ENCODE measurements at regions not wholly inside any gene's neighbourhood (a gene's known extent, or its start where the extent isn't known, plus 50 kb on each side); places are given as distances from the start of the nearest gene placed in this dataset.
"Not testable (repeated sequence)": the region's sequence is repeated elsewhere in the genome, so short reads cannot be mapped to it uniquely, and the experiment has no call there.

- no peak for DNase-seq
These were observed 670.0 kb upstream of the NOVA1 start for GRCh38 chr14:27267876-27268275.

- DNase-seq, result no peak
These were observed 672.9 kb upstream of the NOVA1 start for GRCh38 chr14:27270716-27271115.

GRCh38 chr14:27278341-27278740 lies 680.5 kb upstream of the NOVA1 start:
- DNase-seq, result no peak

- DNase-seq, result no peak
These were observed 707.7 kb upstream of the NOVA1 start for GRCh38 chr14:27305441-27305945.

GRCh38 chr14:27312730-27313129 lies 714.9 kb upstream of the NOVA1 start:
- DNase-seq, result not testable (repeated sequence)

- no peak for DNase-seq
These were observed 716.4 kb upstream of the NOVA1 start for GRCh38 chr14:27314231-27314630.

- DNase-seq, result no peak
These were observed 717.6 kb upstream of the NOVA1 start for GRCh38 chr14:27315477-27315876.

- DNase-seq, result no peak
These were observed 718.1 kb upstream of the NOVA1 start for GRCh38 chr14:27315947-27316346.

- no peak for DNase-seq
These were observed 721.1 kb upstream of the NOVA1 start for GRCh38 chr14:27318774-27319420.

GRCh38 chr14:27320261-27320660 lies 722.4 kb upstream of the NOVA1 start:
- DNase-seq, result no peak

GRCh38 chr14:27327095-27327494 lies 729.3 kb upstream of the NOVA1 start:
- no peak for DNase-seq

GRCh38 chr14:27338012-27338411 lies 740.2 kb upstream of the NOVA1 start:
- no peak for DNase-seq

GRCh38 chr14:27363036-27363435 lies 765.2 kb upstream of the NOVA1 start:
- not testable (repeated sequence) for DNase-seq

GRCh38 chr14:27366596-27366995 lies 768.8 kb upstream of the NOVA1 start:
- no peak for DNase-seq

- DNase-seq, result no peak
These were observed 769.5 kb upstream of the NOVA1 start for GRCh38 chr14:27367345-27367744.

GRCh38 chr14:27370074-27370473 lies 772.2 kb upstream of the NOVA1 start:
- no peak for DNase-seq

- DNase-seq, result no peak
These were observed 772.9 kb upstream of the NOVA1 start for GRCh38 chr14:27370775-27371174.

GRCh38 chr14:27371209-27371608 lies 773.4 kb upstream of the NOVA1 start:
- no peak for DNase-seq

GRCh38 chr14:27371868-27372267 lies 774.0 kb upstream of the NOVA1 start:
- DNase-seq, result no peak

GRCh38 chr14:27372771-27373170 lies 774.9 kb upstream of the NOVA1 start:
- DNase-seq, result no peak

GRCh38 chr14:27384124-27384523 lies 786.3 kb upstream of the NOVA1 start:
- no peak for DNase-seq

GRCh38 chr14:27386391-27386790 lies 788.6 kb upstream of the NOVA1 start:
- DNase-seq, result no peak

- DNase-seq, result no peak
These were observed 789.6 kb upstream of the NOVA1 start for GRCh38 chr14:27387463-27387862.

- no peak for DNase-seq
These were observed 791.6 kb upstream of the NOVA1 start for GRCh38 chr14:27389402-27389801.

- no peak for DNase-seq
These were observed 792.3 kb upstream of the NOVA1 start for GRCh38 chr14:27390155-27390554.

All from SHP77 (cell line).